ENCODE measurements at regions not wholly inside any gene's neighbourhood (a gene's known extent, or its start where the extent isn't known, plus 50 kb on each side); places are given as distances from the start of the nearest gene placed in this dataset.

DNA sequence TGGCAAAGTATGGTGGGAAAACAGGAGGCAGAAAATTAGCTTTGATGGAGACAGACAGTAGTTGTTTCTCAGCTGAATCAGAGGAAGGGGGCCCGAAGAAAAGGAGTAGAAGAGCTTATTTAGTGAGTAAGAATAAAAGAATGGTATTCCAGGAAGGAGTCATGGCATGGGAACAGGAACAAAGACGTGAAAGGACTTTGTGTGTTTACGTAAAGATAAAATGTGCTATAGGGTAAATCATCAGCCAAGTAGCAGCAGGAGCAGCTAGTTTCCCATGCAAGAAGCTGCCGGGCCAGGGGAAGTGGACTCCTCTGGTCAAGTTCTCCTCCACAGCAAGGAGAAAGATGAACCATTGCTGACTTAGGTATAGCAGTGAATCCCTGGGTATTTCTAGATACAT lies 454.5 kb downstream of the HINT1 start:
- H3K36me3 ChIP-seq: no peaks in the 10 kb centered on the region
- no peak overlapping the region for H3K4me3 ChIP-seq
- intact Hi-C loops (cut with DNase I): no loop called here
- TF ChIP-seq, protein P1, sequence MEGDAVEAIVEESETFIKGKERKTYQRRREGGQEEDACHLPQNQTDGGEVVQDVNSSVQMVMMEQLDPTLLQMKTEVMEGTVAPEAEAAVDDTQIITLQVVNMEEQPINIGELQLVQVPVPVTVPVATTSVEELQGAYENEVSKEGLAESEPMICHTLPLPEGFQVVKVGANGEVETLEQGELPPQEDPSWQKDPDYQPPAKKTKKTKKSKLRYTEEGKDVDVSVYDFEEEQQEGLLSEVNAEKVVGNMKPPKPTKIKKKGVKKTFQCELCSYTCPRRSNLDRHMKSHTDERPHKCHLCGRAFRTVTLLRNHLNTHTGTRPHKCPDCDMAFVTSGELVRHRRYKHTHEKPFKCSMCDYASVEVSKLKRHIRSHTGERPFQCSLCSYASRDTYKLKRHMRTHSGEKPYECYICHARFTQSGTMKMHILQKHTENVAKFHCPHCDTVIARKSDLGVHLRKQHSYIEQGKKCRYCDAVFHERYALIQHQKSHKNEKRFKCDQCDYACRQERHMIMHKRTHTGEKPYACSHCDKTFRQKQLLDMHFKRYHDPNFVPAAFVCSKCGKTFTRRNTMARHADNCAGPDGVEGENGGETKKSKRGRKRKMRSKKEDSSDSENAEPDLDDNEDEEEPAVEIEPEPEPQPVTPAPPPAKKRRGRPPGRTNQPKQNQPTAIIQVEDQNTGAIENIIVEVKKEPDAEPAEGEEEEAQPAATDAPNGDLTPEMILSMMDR (IDR thresholded peaks at IDR 0.05): no peak
- no peaks in the 10 kb centered on the region for H3K9me3 ChIP-seq
- no peaks in the 10 kb centered on the region for H3K27me3 ChIP-seq
- no peak overlapping the region for H3K27ac ChIP-seq
- H3K4me1 ChIP-seq: no peaks in the 10 kb centered on the region
- no peak for DNase-seq (ENCODE audit: low spot score in 2 of 2)

DNA sequence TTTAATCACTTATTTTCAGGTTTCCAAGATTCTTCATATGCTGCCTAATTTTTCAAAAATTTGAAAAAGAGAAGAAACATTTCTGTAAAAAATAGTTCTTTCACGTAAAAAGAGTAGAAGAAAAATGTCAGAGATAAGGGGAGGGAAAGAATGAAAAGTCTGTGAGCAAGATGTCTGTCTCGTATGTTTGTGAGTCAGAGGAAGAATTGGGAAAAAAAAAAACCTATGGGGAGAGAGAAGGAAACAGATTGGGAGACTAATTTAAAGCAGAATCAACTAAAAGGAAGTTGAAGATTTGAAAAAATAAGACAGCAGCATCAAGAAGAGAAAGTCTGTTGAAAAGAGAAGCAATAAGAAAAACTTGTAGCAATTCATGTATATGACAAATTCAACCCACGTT lies 456.3 kb downstream of the HINT1 start:
- Histone ChIP-seq H3K36me3 (no peaks in the 10 kb centered on the region), H3K27me3 (no peaks in the 10 kb centered on the region)
- TF ChIP-seq, protein P1 (IDR thresholded peaks at IDR 0.05): no peak

DNA sequence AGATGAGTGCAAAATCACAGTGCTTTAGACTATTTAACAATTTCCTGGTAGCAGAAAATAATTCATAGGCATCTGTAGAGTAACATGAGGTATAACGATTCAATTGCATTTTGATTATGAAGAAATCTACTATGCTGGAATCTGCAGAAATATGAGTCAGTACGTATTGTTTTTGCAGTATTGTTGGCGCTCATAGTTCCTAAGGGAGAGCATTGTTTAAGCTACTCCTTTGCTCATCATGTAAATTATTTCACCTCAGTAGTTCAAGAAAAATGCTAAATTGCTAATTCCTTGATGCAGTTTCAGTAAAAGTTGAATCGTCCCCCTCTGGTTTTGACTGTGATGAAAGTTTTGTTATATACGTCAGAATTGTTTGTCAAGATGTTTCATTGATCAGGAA lies 458.4 kb downstream of the HINT1 start:
- Histone ChIP-seq H3K4me3 (no peak overlapping the region), H3K4me1 (no peaks in the 10 kb centered on the region), H3K9me3 (no peaks in the 10 kb centered on the region), H3K27ac (no peak overlapping the region), H3K27me3 (no peaks in the 10 kb centered on the region), H3K36me3 (no peaks in the 10 kb centered on the region)
- intact Hi-C loops (cut with DNase I): no loop called here
- TF ChIP-seq, protein P1 (IDR thresholded peaks at IDR 0.05): no peak
- no peak for DNase-seq (ENCODE audit: low spot score in 2 of 2)

More for the DNA sequence above, 456.3 kb downstream of the HINT1 start:
- H3K4me1 ChIP-seq: no peaks in the 10 kb centered on the region
- no peaks in the 10 kb centered on the region for H3K9me3 ChIP-seq
- H3K27ac ChIP-seq: no peak overlapping the region
- H3K4me3 ChIP-seq: no peak overlapping the region
- DNase-seq (ENCODE audit: low spot score in 2 of 2): no peak
- intact Hi-C loops (cut with DNase I): no loop called here

DNA sequence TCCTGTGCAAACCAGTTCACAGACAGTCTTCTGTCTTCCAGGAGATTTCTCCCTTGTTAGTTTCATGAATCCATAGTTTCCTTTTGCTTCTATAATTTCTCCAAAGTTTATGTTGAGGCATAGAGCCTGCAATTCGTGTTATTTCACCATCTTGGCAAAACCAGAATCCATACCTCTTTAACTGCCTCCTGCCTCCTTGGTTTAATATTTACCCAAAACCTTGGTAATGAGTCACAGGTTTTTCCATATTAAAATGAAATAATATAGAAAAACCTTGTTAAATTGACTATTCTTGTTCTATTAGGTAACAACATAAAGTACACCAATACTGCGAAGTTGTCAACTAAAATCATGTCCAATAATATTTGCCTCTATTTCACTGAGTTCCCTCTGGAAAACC lies 459.7 kb downstream of the HINT1 start:
- no peak for DNase-seq (ENCODE audit: low spot score in 2 of 2)
- Histone ChIP-seq H3K4me1 (no peaks in the 10 kb centered on the region), H3K9me3 (no peaks in the 10 kb centered on the region), H3K27me3 (no peaks in the 10 kb centered on the region), H3K36me3 (no peaks in the 10 kb centered on the region), H3K4me3 (no peak overlapping the region), H3K27ac (no peak overlapping the region)
- intact Hi-C loops (cut with DNase I): no loop called here
- TF ChIP-seq, protein P1 (IDR thresholded peaks at IDR 0.05): no peak

DNA sequence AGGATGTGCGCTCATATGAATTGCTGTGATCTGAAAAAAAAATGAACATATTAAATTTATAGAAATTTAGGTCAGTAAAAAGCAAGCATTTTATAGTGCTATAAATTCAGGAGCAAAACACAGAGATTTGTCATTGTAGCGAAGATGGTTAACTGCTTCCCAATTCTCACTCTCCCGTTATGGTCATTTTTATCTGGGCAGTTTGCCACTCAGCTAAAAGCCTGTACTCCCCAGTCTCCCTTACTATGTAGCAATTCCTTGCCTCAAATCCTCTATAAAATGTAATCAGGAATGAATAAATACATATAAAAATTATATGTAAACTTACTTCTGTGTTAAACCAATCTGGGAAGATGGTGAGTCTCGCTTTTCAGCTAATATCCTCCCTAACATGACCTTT lies 471.5 kb downstream of the HINT1 start:
- Histone ChIP-seq H3K9me3 (no peaks in the 10 kb centered on the region), H3K4me1 (no peaks in the 10 kb centered on the region), H3K36me3 (no peaks in the 10 kb centered on the region), H3K4me3 (no peak overlapping the region), H3K27ac (no peak overlapping the region), H3K27me3 (no peaks in the 10 kb centered on the region)
- intact Hi-C loops (cut with DNase I): no loop called here
- TF ChIP-seq, protein P1 (IDR thresholded peaks at IDR 0.05): no peak
- DNase-seq (ENCODE audit: low spot score in 2 of 2): no peak

DNA sequence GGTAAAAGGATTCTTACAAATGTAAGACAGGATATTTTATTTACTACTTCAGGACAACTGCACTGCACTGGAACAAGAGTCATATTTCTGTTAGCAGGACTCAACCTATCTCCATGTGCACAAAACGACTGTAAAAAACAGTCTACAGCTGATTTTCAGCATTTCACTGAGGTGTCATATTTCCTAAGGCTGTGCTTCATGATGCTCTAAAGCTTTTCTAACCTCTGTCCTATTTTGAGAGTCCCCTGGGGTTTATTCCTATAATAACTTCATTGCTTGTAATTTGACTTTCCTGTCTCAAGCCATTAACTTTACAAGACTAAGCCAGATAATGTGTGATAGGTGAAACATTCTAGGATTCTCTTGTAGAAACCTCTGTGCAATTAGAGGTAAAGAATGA lies 472.3 kb downstream of the HINT1 start:
- Histone ChIP-seq H3K4me3 (no peak overlapping the region), H3K9me3 (no peaks in the 10 kb centered on the region), H3K27ac (no peak overlapping the region), H3K4me1 (no peaks in the 10 kb centered on the region), H3K27me3 (no peaks in the 10 kb centered on the region), H3K36me3 (no peaks in the 10 kb centered on the region)
- intact Hi-C loops (cut with DNase I): no loop called here
- no peak for DNase-seq (ENCODE audit: low spot score in 2 of 2)
- TF ChIP-seq, protein P1 (IDR thresholded peaks at IDR 0.05): no peak

Measured in ascending aorta (tissue), 2 donors.